NCI-H226 (cell line): ENCODE measurements at regions not wholly inside any gene's neighbourhood (a gene's known extent, or its start where the extent isn't known, plus 50 kb on each side); places are given as distances from the start of the nearest gene placed in this dataset.

ENCODE experiments used
- DNase-seq: peaks from one replicate; pipeline ENCODE4 v3.0.0-alpha.2; 2015

- DNase-seq = no peak
These were observed 51.4 kb upstream of the SCN7A start for GRCh38 chr2:166545473-166545872.
